IMR-90 (cell line): ENCODE measurements at regions not wholly inside any gene's neighbourhood (a gene's known extent, or its start where the extent isn't known, plus 50 kb on each side); places are given as distances from the start of the nearest gene placed in this dataset.

Experiments
- ATAC-seq: fragments of 200-7000 bp; cut with Tn5 transposase; 2 replicates; pipeline ENCODE4 v1.9.1; 2020; ENCODE audit warnings: low read depth, mild to moderate bottlenecking, moderate library complexity
- BruUV-seq: library from RNA; stranded (reverse); fragments of 400-500 nt; replicated peaks from 2 replicates; lab custom pipeline; 2021; lab: Mats Ljungman, UMichigan
- CTCF ChIA-PET: fragments of 300-600 bp; formaldehyde crosslinking; extraction: SDS; loops from one replicate; lab custom pipeline; 2021; ENCODE audit warnings: antibody characterized with exemption; lab: Yijun Ruan, JAX
- POLR2A ChIA-PET: fragments of 300-600 bp; sonication (Branson Sonifier 250); formaldehyde crosslinking; loops from one replicate; lab custom pipeline; 2022; ENCODE audit warnings: antibody characterized with exemption; ENCODE audit not compliant: unreplicated experiment; lab: Charles Lee
- DNase-seq: peaks from one replicate; pipeline ENCODE4 v3.0.0; 2013
- H2AFZ ChIP-seq: replicated peaks from 2 replicates; pipeline ENCODE3; 2013; ENCODE audit warnings: low read length, mild to moderate bottlenecking; ENCODE audit not compliant: poor library complexity
- H2AK5ac ChIP-seq: 2 replicates; pipeline ENCODE4 v1.6.1; 2013; ENCODE audit warnings: low read depth, low read length, inconsistent platforms
- H2AK9ac ChIP-seq: replicated peaks from 2 replicates; pipeline ENCODE3; 2013; ENCODE audit warnings: mild to moderate bottlenecking, low read depth, low read length, moderate library complexity; ENCODE audit not compliant: poor library complexity
- H2BK120ac ChIP-seq: 2 replicates; pipeline ENCODE4 v1.6.1; 2013; ENCODE audit warnings: low read depth, low read length, inconsistent platforms
- H2BK15ac ChIP-seq: 3 replicates; pipeline ENCODE4 v1.6.1; 2013; ENCODE audit warnings: low read depth, low read length, inconsistent platforms
- H2BK20ac ChIP-seq: 2 replicates; pipeline ENCODE4 v1.6.1; 2013; ENCODE audit warnings: low read depth, mild to moderate bottlenecking, inconsistent platforms, low read length, moderate library complexity
- H2BK5ac ChIP-seq: 2 replicates; pipeline ENCODE4 v1.6.1; 2013; ENCODE audit warnings: mild to moderate bottlenecking, low read depth, low read length, inconsistent platforms; ENCODE audit not compliant: poor library complexity, severe bottlenecking
- H3K14ac ChIP-seq: replicated peaks from 2 replicates; pipeline ENCODE4 v1.6.1; 2013; ENCODE audit warnings: low read depth, low read length, inconsistent platforms
- H3K18ac ChIP-seq: 2 replicates; pipeline ENCODE4 v1.6.1; 2013; ENCODE audit warnings: low read depth, low read length, control low read depth
- H3K23ac ChIP-seq: 2 replicates; pipeline ENCODE4 v1.6.1; 2013; ENCODE audit warnings: low read depth, low read length, inconsistent platforms
- H3K27ac ChIP-seq: 2 replicates; pipeline ENCODE4 v1.5.1; 2013; ENCODE audit warnings: mild to moderate bottlenecking, control low read depth, low read length; ENCODE audit not compliant: insufficient read depth
- H3K27me3 ChIP-seq: 2 replicates; pipeline ENCODE4 v1.6.1; 2013; ENCODE audit warnings: low read length; ENCODE audit not compliant: control insufficient read depth, insufficient read depth
- H3K36me3 ChIP-seq: 2 replicates; pipeline ENCODE4 v1.6.1; 2013; ENCODE audit warnings: low read length, mixed read lengths; ENCODE audit not compliant: control insufficient read depth, insufficient read depth
- H3K4ac ChIP-seq: 2 replicates; pipeline ENCODE4 v1.6.1; 2013; ENCODE audit warnings: low read depth, low read length, inconsistent platforms
- H3K4me1 ChIP-seq: 2 replicates; pipeline ENCODE4 v1.6.1; 2013; ENCODE audit warnings: low read length, mixed read lengths; ENCODE audit not compliant: control insufficient read depth, insufficient read depth
- H3K4me2 ChIP-seq: 2 replicates; pipeline ENCODE4 v1.6.1; 2013; ENCODE audit warnings: low read depth, mild to moderate bottlenecking, control low read depth, low read length, moderate library complexity
- H3K4me3 ChIP-seq: 2 replicates; pipeline ENCODE4 v1.5.1; 2013; ENCODE audit warnings: low read depth, mild to moderate bottlenecking, control low read depth, low read length, moderate library complexity; ENCODE audit not compliant: insufficient read depth
- H3K56ac ChIP-seq: 2 replicates; pipeline ENCODE4 v1.6.1; 2013; ENCODE audit warnings: low read length, inconsistent platforms; ENCODE audit not compliant: insufficient read depth; ENCODE audit errors: extremely low read depth
- H3K79me1 ChIP-seq, 2 experiments: 2 replicates each; pipeline ENCODE4 v1.6.1; 2013; ENCODE audit warnings: low read length in 2 of 2, inconsistent platforms in 1 of 2, low read depth in 1 of 2
- H3K9ac ChIP-seq: 2 replicates; pipeline ENCODE4 v1.6.1; 2013; ENCODE audit warnings: low read depth, low read length, control low read depth
- H3K9me1 ChIP-seq: 2 replicates; pipeline ENCODE4 v1.6.1; 2013; ENCODE audit warnings: low read length, inconsistent platforms; ENCODE audit not compliant: insufficient read depth
- H3K9me3 ChIP-seq: 2 replicates; pipeline ENCODE4 v1.6.1; 2013; ENCODE audit warnings: low read length; ENCODE audit not compliant: control insufficient read depth, insufficient read depth
- H4K20me1 ChIP-seq: 2 replicates; pipeline ENCODE4 v1.6.1; 2013; ENCODE audit warnings: low read length, inconsistent platforms; ENCODE audit not compliant: insufficient read depth
- H4K5ac ChIP-seq: 2 replicates; pipeline ENCODE4 v1.6.1; 2013; ENCODE audit warnings: mild to moderate bottlenecking, low read depth, low read length, control low read depth
- H4K8ac ChIP-seq, 2 experiments: 2 replicates each; pipeline ENCODE4 v1.6.1; 2013; ENCODE audit warnings: low read depth in 2 of 2, low read length in 2 of 2, control low read depth in 1 of 2, inconsistent platforms in 1 of 2
- H4K91ac ChIP-seq: 2 replicates; pipeline ENCODE4 v1.6.1; 2013; ENCODE audit warnings: low read depth, low read length, inconsistent platforms; ENCODE audit not compliant: insufficient read depth
- CEBPB ChIP-seq: IDR thresholded peaks from 2 replicates; pipeline ENCODE4 v1.6.1; 2012; ENCODE audit warnings: low read depth, low read length, improper control_type of control experiment
- FOS ChIP-seq: fragments of 150-350 bp; IDR thresholded peaks from 2 replicates; pipeline ENCODE4 v1.6.1; 2016; ENCODE audit warnings: low read depth, low read length
- MAFK ChIP-seq: IDR thresholded peaks from 2 replicates; pipeline ENCODE4 v1.6.1; 2012; ENCODE audit warnings: low read depth, low read length, improper control_type of control experiment
- NFE2L2 ChIP-seq: fragments of 150-350 bp; IDR thresholded peaks from 2 replicates; pipeline ENCODE4 v1.6.1; 2016; ENCODE audit warnings: low read depth, mild to moderate bottlenecking, low read length
- RCOR1 ChIP-seq: IDR thresholded peaks from 2 replicates; pipeline ENCODE4 v1.6.1; 2012; ENCODE audit warnings: mild to moderate bottlenecking, low read length, improper control_type of control experiment; ENCODE audit not compliant: insufficient replicate concordance
- SMC3 ChIP-seq: fragments of 150-350 bp; IDR thresholded peaks from 2 replicates; pipeline ENCODE4 v1.6.1; 2016; ENCODE audit warnings: low read depth, mild to moderate bottlenecking, antibody characterized with exemption, low read length, moderate library complexity
- WGBS, 2 experiments: methylation state at CpG; one replicate each; pipeline versions ENCODE4 v1.1.5 to v1.1.7; 2013; ENCODE audit warnings: missing lambda C conversion rate in 2 of 2; ENCODE audit not compliant: insufficient read length in 1 of 2; ENCODE audit errors: extremely low coverage in 2 of 2; 5-methylcytosine and 5-hydroxymethylcytosine counted together
- dilution Hi-C: fragments of 300-500 bp; cut with HindIII; formaldehyde crosslinking; loops from one replicate; pipeline ENCODE4 v1.14.3; 2018; ENCODE audit warnings: low sequenced_read_pairs; ENCODE audit not compliant: unreplicated experiment
- in situ Hi-C: fragments of 300-500 bp; cut with MboI; formaldehyde crosslinking; loops from 3 replicates; pipeline ENCODE4 v1.14.3; 2019; ENCODE audit warnings: low sequenced_read_pairs, inconsistent platforms, mixed read lengths
- intact Hi-C: fragments of 100-400 bp; cut with micrococcal nuclease; formaldehyde crosslinking; loops from 2 replicates; pipeline ENCODE4 v1.10.0; 2022

DNA sequence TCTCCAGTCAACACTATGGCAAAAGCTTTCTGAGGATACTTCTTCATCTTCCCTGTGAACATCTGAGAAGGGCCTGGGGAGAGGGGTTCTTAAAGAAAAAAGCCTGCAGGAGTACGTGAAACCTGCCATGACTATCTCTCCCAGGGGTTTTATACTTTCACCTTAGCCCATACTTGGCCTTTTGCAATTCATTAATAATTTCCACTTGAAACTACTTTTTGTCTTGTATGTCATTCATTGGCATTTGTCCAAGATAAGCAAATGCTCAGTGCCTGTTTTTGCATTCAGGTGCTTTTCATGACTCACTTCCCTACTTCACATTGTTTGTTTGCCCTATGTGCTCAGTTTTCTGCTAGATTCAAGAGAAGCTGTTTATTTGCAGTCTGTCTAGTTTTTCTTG lies 580.3 kb upstream of the GJE1 start:
- CTCF ChIA-PET: interaction anchor here (0.6 to 1.0 kb wide), 2 partner anchors 13 to 595 kb away, joined by 3 to 7 read pairs; no protein-coding TSS in a partner anchor
- Histone ChIP-seq H2AFZ (no peak overlapping the region), H3K14ac (no peak overlapping the region), H3K4me2 (no peak overlapping the region), H2AK5ac (no peak overlapping the region), H3K9ac (no peak overlapping the region), H4K91ac (no peak overlapping the region), H3K9me3 (no peaks in the 10 kb centered on the region; the same call in 1 of the 2 replicates), H2BK120ac (peak overlapping the region; percentile 58; the same call in 1 of the 2 replicates), H3K4me1 (no peaks in the 10 kb centered on the region; the same call in 1 of the 2 replicates), H3K4ac (no peak overlapping the region), H2BK5ac (peak overlapping the region; percentile 27), H4K20me1 (no peaks in the 10 kb centered on the region), H3K4me3 (no peak overlapping the region), H4K5ac (no peak overlapping the region), H3K27me3 (no peaks in the 10 kb centered on the region), H3K18ac (no peak overlapping the region; the same call in 1 of the 2 replicates), H3K9me1 (no peaks in the 10 kb centered on the region), H4K8ac (no peak overlapping the region; a peak in 1 of 4 replicates), H3K23ac (no peak overlapping the region), H3K36me3 (no peaks in the 10 kb centered on the region), H2AK9ac (no peak overlapping the region), H3K56ac (no peak overlapping the region), H2BK20ac (peak overlapping the region; percentile 71; the same call in 1 of the 2 replicates), H3K79me1 (no peaks in the 10 kb centered on the region), H2BK15ac (no peak overlapping the region), H3K27ac (no peak overlapping the region)
- no CpG with 5 or more reads among the region's 1 CpG for WGBS, 2 experiments
- dilution Hi-C loops (no loop called here), intact Hi-C loops (no loop called here), in situ Hi-C loops (no loop called here)
- TF ChIP-seq FOS (peak; percentile 21; the same call in 1 of the 2 replicates), CEBPB (no peak), SMC3 (no peak), RCOR1 (no peak), MAFK (no peak), NFE2L2 (no peak)
- ATAC-seq: no peak
- peak; percentile 86 for DNase-seq
- BruUV-seq: no TSS peak
- POLR2A ChIA-PET: no interaction called here
